A673 (cell line): ENCODE measurements at regions not wholly inside any gene's neighbourhood (a gene's known extent, or its start where the extent isn't known, plus 50 kb on each side); places are given as distances from the start of the nearest gene placed in this dataset.

ENCODE experiments used
- BruUV-seq: library from RNA; stranded (reverse); fragments of 400-500 nt; replicated peaks from 2 replicates; lab custom pipeline; 2021; lab: Mats Ljungman, UMichigan
- CTCF ChIA-PET: fragments of 300-600 bp; sonication (Branson Sonifier 250); formaldehyde crosslinking; loops from one replicate; lab custom pipeline; 2022; ENCODE audit warnings: antibody characterized with exemption; lab: Charles Lee
- POLR2A ChIA-PET: fragments of 300-600 bp; sonication (Branson Sonifier 250); formaldehyde crosslinking; loops from one replicate; lab custom pipeline; 2022; ENCODE audit warnings: antibody characterized with exemption; ENCODE audit not compliant: low non-redundant PET; lab: Charles Lee
- DNase-seq: peaks from one replicate; pipeline ENCODE4 v3.0.0-alpha.2; 2015; ENCODE audit warnings: low spot score
- H3K27ac ChIP-seq: fragments of 200-600 bp; sonication (generic); 2 replicates; pipeline ENCODE4 v1.5.1; 2016; ENCODE audit warnings: mixed run types, low read depth, mild to moderate bottlenecking, mixed read lengths, antibody characterized with exemption, low read length; ENCODE audit not compliant: poor library complexity, severe bottlenecking
- H3K27me3 ChIP-seq: fragments of 200-600 bp; sonication (generic); replicated peaks from 2 replicates; pipeline ENCODE4 v1.6.1; 2017; ENCODE audit warnings: mixed run types, low read depth, mild to moderate bottlenecking, mixed read lengths, antibody characterized with exemption, low read length; ENCODE audit not compliant: insufficient read depth, poor library complexity
- H3K36me3 ChIP-seq: fragments of 200-600 bp; sonication (generic); 2 replicates; pipeline ENCODE4 v1.6.1; 2016; ENCODE audit warnings: mixed run types, mild to moderate bottlenecking, mixed read lengths, antibody characterized with exemption, low read length; ENCODE audit not compliant: insufficient read depth, poor library complexity, severe bottlenecking
- H3K4me1 ChIP-seq: fragments of 200-600 bp; sonication (generic); 2 replicates; pipeline ENCODE4 v1.6.1; 2017; ENCODE audit warnings: mixed run types, mild to moderate bottlenecking, mixed read lengths, antibody characterized with exemption, low read length; ENCODE audit not compliant: insufficient read depth, poor library complexity, severe bottlenecking
- H3K4me3 ChIP-seq: fragments of 200-600 bp; sonication (generic); 2 replicates; pipeline ENCODE4 v1.5.1; 2016; ENCODE audit warnings: low read depth, mixed run types, mild to moderate bottlenecking, mixed read lengths, low read length; ENCODE audit not compliant: poor library complexity, severe bottlenecking
- H3K9me3 ChIP-seq: fragments of 200-600 bp; sonication (generic); 2 replicates; pipeline ENCODE4 v1.6.1; 2016; ENCODE audit warnings: mixed run types, low read depth, mild to moderate bottlenecking, mixed read lengths, antibody characterized with exemption, low read length; ENCODE audit not compliant: poor library complexity, severe bottlenecking
- EZH2 ChIP-seq: fragments of 200-600 bp; sonication (generic); IDR thresholded peaks from 2 replicates; pipeline ENCODE4 v1.6.1; 2017; ENCODE audit warnings: borderline replicate concordance, low read depth, mild to moderate bottlenecking, mixed read lengths, antibody characterized with exemption, low read length; ENCODE audit not compliant: poor library complexity, severe bottlenecking
- intact Hi-C: fragments of 100-400 bp; cut with micrococcal nuclease; formaldehyde crosslinking; loops from one replicate; pipeline ENCODE4 v1.10.0; 2022; ENCODE audit not compliant: unreplicated experiment
- TF ChIP-seq, protein P1 (sequence below): fragments of 300-800, 200-600 bp; sonication (generic); conservative IDR thresholded peaks from 2 replicates; pipeline ENCODE4 v1.5.1; 2017; ENCODE audit warnings: low read depth, mild to moderate bottlenecking, antibody characterized with exemption, low read length, moderate library complexity, mixed read lengths

- ChIA-PET CTCF (no interaction called here), POLR2A (no interaction called here)
- intact Hi-C loops = no loop called here
- TF ChIP-seq EZH2 = no peak
- TF ChIP-seq, protein P1, sequence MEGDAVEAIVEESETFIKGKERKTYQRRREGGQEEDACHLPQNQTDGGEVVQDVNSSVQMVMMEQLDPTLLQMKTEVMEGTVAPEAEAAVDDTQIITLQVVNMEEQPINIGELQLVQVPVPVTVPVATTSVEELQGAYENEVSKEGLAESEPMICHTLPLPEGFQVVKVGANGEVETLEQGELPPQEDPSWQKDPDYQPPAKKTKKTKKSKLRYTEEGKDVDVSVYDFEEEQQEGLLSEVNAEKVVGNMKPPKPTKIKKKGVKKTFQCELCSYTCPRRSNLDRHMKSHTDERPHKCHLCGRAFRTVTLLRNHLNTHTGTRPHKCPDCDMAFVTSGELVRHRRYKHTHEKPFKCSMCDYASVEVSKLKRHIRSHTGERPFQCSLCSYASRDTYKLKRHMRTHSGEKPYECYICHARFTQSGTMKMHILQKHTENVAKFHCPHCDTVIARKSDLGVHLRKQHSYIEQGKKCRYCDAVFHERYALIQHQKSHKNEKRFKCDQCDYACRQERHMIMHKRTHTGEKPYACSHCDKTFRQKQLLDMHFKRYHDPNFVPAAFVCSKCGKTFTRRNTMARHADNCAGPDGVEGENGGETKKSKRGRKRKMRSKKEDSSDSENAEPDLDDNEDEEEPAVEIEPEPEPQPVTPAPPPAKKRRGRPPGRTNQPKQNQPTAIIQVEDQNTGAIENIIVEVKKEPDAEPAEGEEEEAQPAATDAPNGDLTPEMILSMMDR = no peak
- no peaks in the 10 kb centered on the region for H3K9me3 ChIP-seq
- BruUV-seq = no TSS peak
- H3K4me3 ChIP-seq = no peak overlapping the region
- DNase-seq = no peak
- no peak overlapping the region for H3K27ac ChIP-seq
- no peaks in the 10 kb centered on the region for H3K4me1 ChIP-seq
- H3K27me3 ChIP-seq = peaks cover 42% of the 10 kb centered on the region
- no peaks in the 10 kb centered on the region for H3K36me3 ChIP-seq
Measured at GRCh38 chr17:51389875-51390274, 129.5 kb downstream of the UTP18 start.

DNA sequence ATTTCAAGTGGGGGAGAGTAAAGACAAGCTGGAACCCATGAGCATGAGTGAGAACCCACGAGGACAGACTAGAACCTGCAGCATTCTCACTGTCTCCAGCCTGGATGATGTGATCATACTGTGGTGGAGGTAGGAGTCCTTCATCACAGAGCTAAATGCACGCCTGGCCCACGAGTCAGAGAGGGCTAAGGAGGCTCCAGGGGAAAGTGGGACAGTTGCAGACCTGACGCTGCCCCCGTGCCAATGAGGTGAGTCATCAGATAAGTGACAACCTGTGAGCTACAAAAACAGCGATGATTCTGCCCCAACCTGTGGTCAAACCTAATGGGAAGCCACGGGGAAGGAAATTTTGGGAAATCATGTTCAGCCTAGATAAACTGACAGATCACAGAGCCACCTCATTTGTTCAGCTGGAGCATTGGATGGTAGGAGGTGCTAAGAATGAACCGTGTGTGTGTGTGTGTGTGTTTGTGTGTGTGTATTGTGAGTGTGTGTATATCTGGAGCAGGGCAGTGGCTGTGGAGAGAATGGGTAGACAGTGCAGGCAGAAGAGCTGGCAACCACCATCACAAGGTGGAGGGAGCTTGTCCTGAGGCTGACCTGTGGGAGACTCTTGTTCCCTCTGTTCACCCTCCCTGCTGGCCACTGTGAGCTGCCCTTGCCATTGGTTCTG is 131.8 kb downstream of the UTP18 start:
- no peak for TF ChIP-seq EZH2
- TF ChIP-seq, protein P1 = no peak
- POLR2A ChIA-PET = interaction anchor here (0.5 kb wide), 1 partner anchor 700 kb away, joined by 3 read pairs; no protein-coding TSS in a partner anchor
- H3K4me1 ChIP-seq = no peaks in the 10 kb centered on the region
- intact Hi-C loops = no loop called here
- no peak overlapping the region for H3K4me3 ChIP-seq
- H3K27ac ChIP-seq = no peak overlapping the region
- no peak for DNase-seq
- BruUV-seq = no TSS peak
- no peaks in the 10 kb centered on the region for H3K9me3 ChIP-seq
- peaks cover 55% of the 10 kb centered on the region for H3K27me3 ChIP-seq
- CTCF ChIA-PET = no interaction called here
- no peaks in the 10 kb centered on the region for H3K36me3 ChIP-seq

GRCh38 chr17:51395621-51396020 is 135.3 kb downstream of the UTP18 start:
- no peak for DNase-seq
- H3K4me3 ChIP-seq = no peak overlapping the region
- ChIA-PET POLR2A (no interaction called here), CTCF (no interaction called here)
- intact Hi-C loops = no loop called here
- H3K27ac ChIP-seq = no peak overlapping the region
- no peaks in the 10 kb centered on the region for H3K36me3 ChIP-seq
- TF ChIP-seq EZH2 = no peak
- TF ChIP-seq, protein P1 = no peak
- H3K9me3 ChIP-seq = no peaks in the 10 kb centered on the region
- BruUV-seq = no TSS peak
- H3K27me3 ChIP-seq = peaks cover 50% of the 10 kb centered on the region
- H3K4me1 ChIP-seq = no peaks in the 10 kb centered on the region
